IMR-90 (cell line): ENCODE measurements at regions not wholly inside any gene's neighbourhood (a gene's known extent, or its start where the extent isn't known, plus 50 kb on each side); places are given as distances from the start of the nearest gene placed in this dataset.

Source experiments
- ATAC-seq: fragments of 200-7000 bp; cut with Tn5 transposase; 2 replicates; pipeline ENCODE4 v1.9.1; 2020; ENCODE audit warnings: low read depth, mild to moderate bottlenecking, moderate library complexity
- BruUV-seq: library from RNA; stranded (reverse); fragments of 400-500 nt; replicated peaks from 2 replicates; lab custom pipeline; 2021; lab: Mats Ljungman, UMichigan
- CTCF ChIA-PET: fragments of 300-600 bp; formaldehyde crosslinking; extraction: SDS; loops from one replicate; lab custom pipeline; 2021; ENCODE audit warnings: antibody characterized with exemption; lab: Yijun Ruan, JAX
- POLR2A ChIA-PET: fragments of 300-600 bp; sonication (Branson Sonifier 250); formaldehyde crosslinking; loops from one replicate; lab custom pipeline; 2022; ENCODE audit warnings: antibody characterized with exemption; ENCODE audit not compliant: unreplicated experiment; lab: Charles Lee
- DNase-seq: peaks from one replicate; pipeline ENCODE4 v3.0.0; 2013
- H2AFZ ChIP-seq: replicated peaks from 2 replicates; pipeline ENCODE3; 2013; ENCODE audit warnings: low read length, mild to moderate bottlenecking; ENCODE audit not compliant: poor library complexity
- H2AK5ac ChIP-seq: 2 replicates; pipeline ENCODE4 v1.6.1; 2013; ENCODE audit warnings: low read depth, low read length, inconsistent platforms
- H2AK9ac ChIP-seq: replicated peaks from 2 replicates; pipeline ENCODE3; 2013; ENCODE audit warnings: mild to moderate bottlenecking, low read depth, low read length, moderate library complexity; ENCODE audit not compliant: poor library complexity
- H2BK120ac ChIP-seq: 2 replicates; pipeline ENCODE4 v1.6.1; 2013; ENCODE audit warnings: low read depth, low read length, inconsistent platforms
- H2BK15ac ChIP-seq: 3 replicates; pipeline ENCODE4 v1.6.1; 2013; ENCODE audit warnings: low read depth, low read length, inconsistent platforms
- H2BK20ac ChIP-seq: 2 replicates; pipeline ENCODE4 v1.6.1; 2013; ENCODE audit warnings: low read depth, mild to moderate bottlenecking, inconsistent platforms, low read length, moderate library complexity
- H2BK5ac ChIP-seq: 2 replicates; pipeline ENCODE4 v1.6.1; 2013; ENCODE audit warnings: mild to moderate bottlenecking, low read depth, low read length, inconsistent platforms; ENCODE audit not compliant: poor library complexity, severe bottlenecking
- H3K14ac ChIP-seq: replicated peaks from 2 replicates; pipeline ENCODE4 v1.6.1; 2013; ENCODE audit warnings: low read depth, low read length, inconsistent platforms
- H3K18ac ChIP-seq: 2 replicates; pipeline ENCODE4 v1.6.1; 2013; ENCODE audit warnings: low read depth, low read length, control low read depth
- H3K23ac ChIP-seq: 2 replicates; pipeline ENCODE4 v1.6.1; 2013; ENCODE audit warnings: low read depth, low read length, inconsistent platforms
- H3K27ac ChIP-seq: 2 replicates; pipeline ENCODE4 v1.5.1; 2013; ENCODE audit warnings: mild to moderate bottlenecking, control low read depth, low read length; ENCODE audit not compliant: insufficient read depth
- H3K27me3 ChIP-seq: 2 replicates; pipeline ENCODE4 v1.6.1; 2013; ENCODE audit warnings: low read length; ENCODE audit not compliant: control insufficient read depth, insufficient read depth
- H3K36me3 ChIP-seq: 2 replicates; pipeline ENCODE4 v1.6.1; 2013; ENCODE audit warnings: low read length, mixed read lengths; ENCODE audit not compliant: control insufficient read depth, insufficient read depth
- H3K4ac ChIP-seq: 2 replicates; pipeline ENCODE4 v1.6.1; 2013; ENCODE audit warnings: low read depth, low read length, inconsistent platforms
- H3K4me1 ChIP-seq: 2 replicates; pipeline ENCODE4 v1.6.1; 2013; ENCODE audit warnings: low read length, mixed read lengths; ENCODE audit not compliant: control insufficient read depth, insufficient read depth
- H3K4me2 ChIP-seq: 2 replicates; pipeline ENCODE4 v1.6.1; 2013; ENCODE audit warnings: low read depth, mild to moderate bottlenecking, control low read depth, low read length, moderate library complexity
- H3K4me3 ChIP-seq: 2 replicates; pipeline ENCODE4 v1.5.1; 2013; ENCODE audit warnings: low read depth, mild to moderate bottlenecking, control low read depth, low read length, moderate library complexity; ENCODE audit not compliant: insufficient read depth
- H3K56ac ChIP-seq: 2 replicates; pipeline ENCODE4 v1.6.1; 2013; ENCODE audit warnings: low read length, inconsistent platforms; ENCODE audit not compliant: insufficient read depth; ENCODE audit errors: extremely low read depth
- H3K79me1 ChIP-seq, 2 experiments: 2 replicates each; pipeline ENCODE4 v1.6.1; 2013; ENCODE audit warnings: low read length in 2 of 2, inconsistent platforms in 1 of 2, low read depth in 1 of 2
- H3K9ac ChIP-seq: 2 replicates; pipeline ENCODE4 v1.6.1; 2013; ENCODE audit warnings: low read depth, low read length, control low read depth
- H3K9me1 ChIP-seq: 2 replicates; pipeline ENCODE4 v1.6.1; 2013; ENCODE audit warnings: low read length, inconsistent platforms; ENCODE audit not compliant: insufficient read depth
- H3K9me3 ChIP-seq: 2 replicates; pipeline ENCODE4 v1.6.1; 2013; ENCODE audit warnings: low read length; ENCODE audit not compliant: control insufficient read depth, insufficient read depth
- H4K20me1 ChIP-seq: 2 replicates; pipeline ENCODE4 v1.6.1; 2013; ENCODE audit warnings: low read length, inconsistent platforms; ENCODE audit not compliant: insufficient read depth
- H4K5ac ChIP-seq: 2 replicates; pipeline ENCODE4 v1.6.1; 2013; ENCODE audit warnings: mild to moderate bottlenecking, low read depth, low read length, control low read depth
- H4K8ac ChIP-seq, 2 experiments: 2 replicates each; pipeline ENCODE4 v1.6.1; 2013; ENCODE audit warnings: low read depth in 2 of 2, low read length in 2 of 2, control low read depth in 1 of 2, inconsistent platforms in 1 of 2
- H4K91ac ChIP-seq: 2 replicates; pipeline ENCODE4 v1.6.1; 2013; ENCODE audit warnings: low read depth, low read length, inconsistent platforms; ENCODE audit not compliant: insufficient read depth
- FOS ChIP-seq: fragments of 150-350 bp; IDR thresholded peaks from 2 replicates; pipeline ENCODE4 v1.6.1; 2016; ENCODE audit warnings: low read depth, low read length
- USF2 ChIP-seq: fragments of 150-350 bp; IDR thresholded peaks from 2 replicates; pipeline ENCODE4 v1.6.1; 2017; ENCODE audit warnings: mild to moderate bottlenecking, antibody characterized with exemption, low read length, low read depth
- WGBS, 2 experiments: methylation state at CpG; one replicate each; pipeline versions ENCODE4 v1.1.5 to v1.1.7; 2013; ENCODE audit warnings: missing lambda C conversion rate in 2 of 2; ENCODE audit not compliant: insufficient read length in 1 of 2; ENCODE audit errors: extremely low coverage in 2 of 2; 5-methylcytosine and 5-hydroxymethylcytosine counted together
- dilution Hi-C: fragments of 300-500 bp; cut with HindIII; formaldehyde crosslinking; loops from one replicate; pipeline ENCODE4 v1.14.3; 2018; ENCODE audit warnings: low sequenced_read_pairs; ENCODE audit not compliant: unreplicated experiment
- in situ Hi-C: fragments of 300-500 bp; cut with MboI; formaldehyde crosslinking; loops from 3 replicates; pipeline ENCODE4 v1.14.3; 2019; ENCODE audit warnings: low sequenced_read_pairs, inconsistent platforms, mixed read lengths
- intact Hi-C: fragments of 100-400 bp; cut with micrococcal nuclease; formaldehyde crosslinking; loops from 2 replicates; pipeline ENCODE4 v1.10.0; 2022

DNA sequence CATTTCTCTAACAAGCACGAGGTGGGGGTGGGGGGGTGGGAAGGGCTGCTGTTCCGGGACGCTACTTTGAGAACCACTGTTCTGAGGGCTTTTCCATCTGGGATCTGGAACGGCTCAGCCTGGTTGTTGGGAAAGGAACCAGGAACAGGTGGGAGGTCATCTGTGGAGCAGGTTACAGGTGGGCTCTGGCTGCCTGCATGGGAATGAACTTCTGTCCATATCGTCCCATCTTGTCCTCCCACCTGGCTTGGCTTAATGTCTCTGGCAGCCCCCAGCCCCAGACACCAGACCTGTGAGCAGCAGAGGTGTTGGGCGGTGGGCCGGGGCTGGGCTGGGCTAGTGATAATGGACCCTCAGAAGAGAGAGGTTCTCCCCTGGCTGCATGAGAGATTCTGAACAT is 69.4 kb upstream of the TARDBP start:
- H3K4me1 ChIP-seq = peaks cover 7% of the 10 kb centered on the region; the same call in 1 of the 2 replicates
- H3K56ac ChIP-seq = no peak overlapping the region
- no peak overlapping the region for H2BK120ac ChIP-seq
- H3K4me2 ChIP-seq = no peak overlapping the region
- no peak overlapping the region for H2AFZ ChIP-seq
- H3K23ac ChIP-seq = no peak overlapping the region
- no peaks in the 10 kb centered on the region for H3K9me1 ChIP-seq
- POLR2A ChIA-PET = no interaction called here
- no peak overlapping the region for H3K27ac ChIP-seq
- H3K14ac ChIP-seq = no peak overlapping the region
- no peaks in the 10 kb centered on the region for H3K36me3 ChIP-seq
- no peak overlapping the region for H4K5ac ChIP-seq
- no peak overlapping the region for H2AK5ac ChIP-seq
- no peak overlapping the region for H2BK5ac ChIP-seq
- no peak overlapping the region for H2BK20ac ChIP-seq
- H3K9me3 ChIP-seq = no peaks in the 10 kb centered on the region
- in situ Hi-C loops = loop anchor here (5.0 kb wide), 1 partner anchor 431 kb away; no protein-coding TSS in a partner anchor
- no CpG with 5 or more reads among the region's 7 CpGs for WGBS, 2 experiments
- dilution Hi-C loops = no loop called here
- no peak overlapping the region for H2BK15ac ChIP-seq
- no peak overlapping the region for H3K18ac ChIP-seq
- no peak overlapping the region for H3K9ac ChIP-seq
- H4K8ac ChIP-seq = no peak overlapping the region
- H3K4ac ChIP-seq = no peak overlapping the region
- H3K79me1 ChIP-seq = no peaks in the 10 kb centered on the region
- no peak overlapping the region for H3K4me3 ChIP-seq
- BruUV-seq = no TSS peak
- no peak for DNase-seq
- ATAC-seq = no peak
- intact Hi-C loops = no loop called here
- H4K20me1 ChIP-seq = no peaks in the 10 kb centered on the region
- CTCF ChIA-PET = no interaction called here
- no peak overlapping the region for H2AK9ac ChIP-seq
- TF ChIP-seq USF2 (no peak), FOS (no peak)
- H4K91ac ChIP-seq = no peak overlapping the region
- peaks cover 37% of the 10 kb centered on the region for H3K27me3 ChIP-seq
